ENCODE measurements at regions not wholly inside any gene's neighbourhood (a gene's known extent, or its start where the extent isn't known, plus 50 kb on each side); places are given as distances from the start of the nearest gene placed in this dataset.

DNA sequence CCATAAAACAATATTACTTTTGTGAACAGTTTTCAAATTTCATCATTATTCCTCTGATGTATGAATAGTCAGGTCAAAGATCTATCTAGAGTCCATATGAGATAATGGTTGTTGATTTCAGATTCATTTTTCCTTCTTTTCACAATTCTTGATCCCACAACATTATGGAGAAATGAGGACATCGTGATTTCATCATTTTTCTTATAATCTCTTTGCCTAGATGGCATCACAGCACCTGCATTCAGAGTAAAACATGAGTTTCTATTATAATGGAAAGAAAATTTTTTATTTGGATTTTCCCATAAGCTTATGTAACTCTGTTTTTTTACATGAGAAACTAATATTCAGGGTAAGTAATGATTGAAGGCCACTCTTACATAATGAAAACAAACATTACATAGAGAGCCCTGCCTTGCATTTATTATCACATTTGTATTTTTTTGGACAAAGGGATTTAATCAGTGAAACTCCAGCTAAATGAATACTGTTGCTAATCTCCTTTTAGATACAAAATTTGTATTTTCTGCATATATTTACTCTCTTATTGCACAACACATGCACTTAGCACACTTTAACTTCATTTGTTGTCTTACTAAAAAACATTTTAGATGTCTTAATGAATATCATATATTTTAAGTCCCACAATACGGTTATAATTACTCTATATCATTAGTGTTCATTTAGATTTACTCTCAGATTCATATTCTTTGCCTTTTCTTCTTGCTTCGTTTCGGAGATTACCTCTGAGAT, 188.4 kb upstream of the KYNU start:
- Mint-ChIP-seq H3K4me3 (no peak overlapping the region), H3K27me3 (ENCODE audit: insufficient read depth) (no peaks in the 10 kb centered on the region; the same call in 1 of the 2 replicates), H3K36me3 (ENCODE audit: low read depth) (no peaks in the 10 kb centered on the region), H3K4me1 (ENCODE audit: low read depth) (no peaks in the 10 kb centered on the region), H3K27ac (no peak overlapping the region), H3K9me3 (no peaks in the 10 kb centered on the region; the same call in 1 of the 2 replicates)
- no peak for DNase-seq
- TF ChIP-seq, protein P1, sequence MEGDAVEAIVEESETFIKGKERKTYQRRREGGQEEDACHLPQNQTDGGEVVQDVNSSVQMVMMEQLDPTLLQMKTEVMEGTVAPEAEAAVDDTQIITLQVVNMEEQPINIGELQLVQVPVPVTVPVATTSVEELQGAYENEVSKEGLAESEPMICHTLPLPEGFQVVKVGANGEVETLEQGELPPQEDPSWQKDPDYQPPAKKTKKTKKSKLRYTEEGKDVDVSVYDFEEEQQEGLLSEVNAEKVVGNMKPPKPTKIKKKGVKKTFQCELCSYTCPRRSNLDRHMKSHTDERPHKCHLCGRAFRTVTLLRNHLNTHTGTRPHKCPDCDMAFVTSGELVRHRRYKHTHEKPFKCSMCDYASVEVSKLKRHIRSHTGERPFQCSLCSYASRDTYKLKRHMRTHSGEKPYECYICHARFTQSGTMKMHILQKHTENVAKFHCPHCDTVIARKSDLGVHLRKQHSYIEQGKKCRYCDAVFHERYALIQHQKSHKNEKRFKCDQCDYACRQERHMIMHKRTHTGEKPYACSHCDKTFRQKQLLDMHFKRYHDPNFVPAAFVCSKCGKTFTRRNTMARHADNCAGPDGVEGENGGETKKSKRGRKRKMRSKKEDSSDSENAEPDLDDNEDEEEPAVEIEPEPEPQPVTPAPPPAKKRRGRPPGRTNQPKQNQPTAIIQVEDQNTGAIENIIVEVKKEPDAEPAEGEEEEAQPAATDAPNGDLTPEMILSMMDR (IDR thresholded peaks at IDR 0.05) = no peak

DNA sequence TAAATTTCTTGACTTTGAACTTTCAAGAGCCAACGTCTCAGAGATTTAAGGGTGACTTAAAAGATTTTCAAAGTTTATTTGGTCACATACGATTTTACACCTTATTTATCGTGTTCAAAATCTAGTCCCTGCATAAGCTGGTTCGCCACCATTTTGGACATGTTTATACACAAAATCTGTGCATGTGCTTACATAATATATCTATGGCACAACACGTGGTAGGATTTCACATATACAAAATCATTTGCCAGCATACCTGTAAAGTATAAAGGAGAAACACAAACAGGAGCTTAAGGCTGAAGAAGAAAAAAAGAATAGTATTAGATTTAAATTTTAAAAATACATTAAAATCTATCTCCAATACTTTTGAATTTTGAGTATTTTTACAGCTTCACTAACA, 190.0 kb upstream of the KYNU start:
- no peak overlapping the region for H3K4me3 Mint-ChIP-seq
- no peaks in the 10 kb centered on the region for H3K27me3 Mint-ChIP-seq (ENCODE audit: insufficient read depth)
- H3K9me3 Mint-ChIP-seq = no peaks in the 10 kb centered on the region; the same call in 1 of the 2 replicates
- no peaks in the 10 kb centered on the region for H3K4me1 Mint-ChIP-seq (ENCODE audit: low read depth)
- no peak for DNase-seq
- TF ChIP-seq, protein P1 (IDR thresholded peaks at IDR 0.05) = no peak
- H3K36me3 Mint-ChIP-seq (ENCODE audit: low read depth) = no peaks in the 10 kb centered on the region
- no peak overlapping the region for H3K27ac Mint-ChIP-seq

DNA sequence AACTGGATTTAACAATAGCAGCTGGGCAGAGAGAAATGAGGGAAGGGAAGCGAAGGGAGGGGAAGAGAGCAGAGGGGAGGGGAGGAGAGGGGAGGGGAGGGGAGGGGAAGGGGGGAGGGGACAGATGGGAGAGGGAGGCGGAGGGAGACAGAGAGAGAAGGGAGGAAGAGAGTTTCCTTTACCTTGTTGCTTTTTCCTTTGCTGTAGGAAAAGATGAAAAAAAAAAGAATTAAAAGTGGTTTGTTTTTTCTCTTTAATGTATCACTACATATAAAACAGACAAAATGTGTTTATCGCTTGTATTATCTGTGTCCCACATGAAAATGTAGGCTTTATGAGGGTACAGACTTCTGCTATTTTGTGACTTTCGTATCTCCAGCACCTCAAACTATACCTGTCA, 190.4 kb upstream of the KYNU start:
- no peak for DNase-seq
- H3K27me3 Mint-ChIP-seq (ENCODE audit: insufficient read depth) = no peaks in the 10 kb centered on the region

DNA sequence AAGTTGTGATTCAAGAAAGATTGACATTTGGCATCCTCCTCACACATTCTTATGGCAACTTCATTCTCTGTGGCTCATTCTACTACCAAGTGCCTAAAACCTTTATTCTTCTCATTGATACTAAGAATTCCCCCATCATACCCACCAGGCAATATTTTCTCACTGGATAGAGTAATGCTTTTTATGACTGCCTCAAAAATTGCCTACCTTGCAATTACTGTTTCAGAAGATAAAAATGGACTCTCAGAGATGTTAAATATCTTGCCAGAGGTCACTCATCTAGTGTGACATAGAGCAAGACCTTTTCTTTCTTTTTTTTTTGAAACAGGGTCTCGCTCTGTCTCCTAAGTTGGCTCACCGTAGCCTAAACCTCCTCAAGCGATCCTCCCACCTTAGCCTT, 192.8 kb upstream of the KYNU start:
- Mint-ChIP-seq H3K9me3 (peaks cover 9% of the 10 kb centered on the region), H3K27ac (no peak overlapping the region), H3K36me3 (ENCODE audit: low read depth) (no peaks in the 10 kb centered on the region), H3K4me1 (ENCODE audit: low read depth) (no peaks in the 10 kb centered on the region), H3K27me3 (ENCODE audit: insufficient read depth) (no peaks in the 10 kb centered on the region; the same call in 1 of the 2 replicates), H3K4me3 (no peak overlapping the region)
- TF ChIP-seq, protein P1 (IDR thresholded peaks at IDR 0.05) = no peak
- no peak for DNase-seq

More for the DNA sequence above, 190.4 kb upstream of the KYNU start:
- no peaks in the 10 kb centered on the region for H3K36me3 Mint-ChIP-seq (ENCODE audit: low read depth)
- TF ChIP-seq, protein P1 (IDR thresholded peaks at IDR 0.05) = no peak
- no peaks in the 10 kb centered on the region; the same call in 1 of the 2 replicates for H3K9me3 Mint-ChIP-seq
- H3K4me1 Mint-ChIP-seq (ENCODE audit: low read depth) = no peaks in the 10 kb centered on the region
- no peak overlapping the region for H3K4me3 Mint-ChIP-seq
- H3K27ac Mint-ChIP-seq = no peak overlapping the region

DNA sequence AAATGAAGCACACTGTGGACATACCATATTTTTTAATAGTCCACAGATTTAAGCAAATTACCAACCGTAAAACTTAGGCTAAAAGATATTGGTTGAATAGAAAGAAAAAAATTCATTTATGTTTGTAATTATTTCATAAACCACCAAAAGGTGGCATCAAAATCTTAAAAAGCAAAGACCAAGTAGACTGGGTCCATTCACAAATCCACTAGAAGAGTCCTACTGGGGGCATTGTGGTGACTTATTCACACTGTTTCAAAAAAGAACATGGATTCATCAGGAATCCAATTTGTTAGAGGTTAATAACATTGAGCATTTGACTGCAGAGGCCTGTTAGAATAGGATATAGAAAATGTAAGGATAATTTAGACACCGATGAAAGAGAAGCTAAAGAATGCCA, 194.9 kb upstream of the KYNU start:
- Mint-ChIP-seq H3K36me3 (ENCODE audit: low read depth) (no peaks in the 10 kb centered on the region), H3K4me1 (ENCODE audit: low read depth) (no peaks in the 10 kb centered on the region), H3K9me3 (peaks cover 14% of the 10 kb centered on the region), H3K27ac (no peak overlapping the region), H3K4me3 (no peak overlapping the region), H3K27me3 (ENCODE audit: insufficient read depth) (no peaks in the 10 kb centered on the region; the same call in 1 of the 2 replicates)
- TF ChIP-seq, protein P1 (IDR thresholded peaks at IDR 0.05) = peak; percentile 31
- DNase-seq = no peak

All from HFFc6 (cell line).